ENCODE measurements at regions not wholly inside any gene's neighbourhood (a gene's known extent, or its start where the extent isn't known, plus 50 kb on each side); places are given as distances from the start of the nearest gene placed in this dataset.

GRCh38 chr21:35895598-35895997, 164.7 kb downstream of the SETD4 start:
- DNase-seq (ENCODE audit: low read depth), result no peak

DNA sequence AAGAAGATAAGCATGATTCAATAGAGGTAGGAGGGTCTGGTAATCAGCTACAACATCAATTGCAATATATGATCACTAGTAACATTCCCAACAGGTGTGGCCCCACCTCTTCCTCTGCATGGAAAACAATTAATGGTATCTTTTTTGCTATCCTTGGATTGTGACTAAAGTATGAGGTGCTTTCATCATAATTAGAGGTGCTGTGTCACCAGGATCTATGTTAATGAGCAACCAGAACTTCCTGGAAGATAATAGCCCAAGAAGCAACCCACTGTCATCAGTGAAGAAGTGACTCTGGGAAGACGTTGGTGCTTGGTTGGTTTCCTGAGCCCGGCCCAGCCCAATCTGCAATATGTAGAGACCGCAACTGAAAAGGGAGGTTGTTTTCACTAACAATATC, 167.2 kb downstream of the SETD4 start:
- no peak for DNase-seq (ENCODE audit: low read depth)

- no peak for DNase-seq (ENCODE audit: low read depth)
These were observed 173.4 kb downstream of the SETD4 start for GRCh38 chr21:35886887-35887286.

- DNase-seq (ENCODE audit: low read depth), result no peak
These were observed 174.3 kb downstream of the SETD4 start for GRCh38 chr21:35885942-35886541.

DNA sequence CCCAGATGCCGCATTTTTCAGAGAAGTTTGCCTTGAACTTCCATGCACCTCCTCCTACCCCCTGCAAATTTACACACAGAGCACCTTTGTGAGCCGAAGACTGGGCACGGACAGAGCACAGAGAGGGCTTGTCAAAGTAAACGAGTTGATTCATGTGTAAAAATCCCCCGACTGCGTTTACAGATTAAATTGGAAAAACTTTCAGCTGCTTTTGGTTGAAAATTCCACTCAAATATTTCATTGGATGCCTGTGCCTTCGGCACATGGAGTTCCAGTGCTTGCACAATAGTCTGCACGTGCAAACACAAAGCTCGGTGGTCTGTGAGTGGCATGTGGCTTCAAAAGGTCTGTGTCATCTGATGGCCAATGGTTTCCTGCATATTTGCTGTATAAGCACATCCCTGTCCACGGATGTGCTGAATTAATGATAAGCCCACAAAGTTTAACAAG, 177.5 kb downstream of the SETD4 start:
- no peak for DNase-seq (ENCODE audit: low read depth)

DNA sequence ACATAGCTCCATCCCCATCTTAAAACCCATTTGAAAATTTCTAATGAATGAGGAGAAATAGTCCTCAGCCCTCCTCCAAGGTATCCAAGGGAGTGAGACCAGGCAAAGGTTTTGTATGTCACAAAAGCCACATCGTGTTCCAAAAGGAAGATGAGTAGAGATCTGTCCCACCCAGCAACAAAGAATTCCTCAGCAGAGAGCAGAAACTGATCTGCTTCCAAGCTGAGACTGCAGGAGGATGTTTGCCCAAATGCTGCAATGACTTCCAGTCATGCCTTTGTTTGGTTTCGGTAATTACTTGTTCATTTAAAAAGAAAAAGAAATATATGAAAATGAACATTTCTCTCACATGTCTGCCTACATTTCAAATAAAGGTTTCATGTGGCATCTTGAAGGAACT, 186.9 kb downstream of the SETD4 start:
- no peak for DNase-seq (ENCODE audit: low read depth)

DNA sequence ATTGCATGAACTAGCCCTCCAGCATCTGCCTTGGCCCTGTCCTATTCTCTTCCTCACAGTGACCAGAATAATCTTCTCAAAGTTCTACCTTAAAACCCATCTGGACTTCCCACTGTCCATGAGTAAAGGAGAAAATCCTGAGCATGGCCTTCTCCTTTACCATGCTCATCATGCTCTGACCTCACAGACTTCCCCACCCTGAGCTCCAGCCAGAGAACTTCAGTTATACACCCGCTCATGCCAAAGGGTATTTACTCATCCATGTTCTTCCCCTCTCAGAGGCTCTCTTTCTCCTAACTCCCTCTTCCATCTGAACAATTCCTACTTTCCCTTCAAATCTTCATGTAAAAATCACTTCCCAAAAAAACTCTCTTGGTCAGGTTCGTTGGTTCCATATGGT, 188.4 kb downstream of the SETD4 start:
- no peak for DNase-seq (ENCODE audit: low read depth)

DNA sequence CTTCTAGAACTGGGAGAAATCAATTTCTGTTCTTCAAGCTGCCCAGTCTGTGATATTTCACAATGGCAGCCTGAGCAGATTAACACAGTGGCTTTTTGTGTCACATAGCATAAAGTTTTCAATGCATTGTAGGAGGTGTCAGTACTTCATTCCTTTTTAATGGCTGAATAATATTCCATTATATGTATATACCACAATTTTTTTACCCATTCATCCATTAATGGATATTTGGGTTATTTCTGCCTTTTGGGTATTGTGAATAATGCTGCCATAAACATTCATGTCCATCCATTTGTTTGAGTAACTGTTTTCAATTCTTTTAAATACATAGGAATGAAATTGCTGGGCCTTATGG, 191.5 kb downstream of the SETD4 start:
- DNase-seq (ENCODE audit: low read depth), result no peak

- no peak for DNase-seq (ENCODE audit: low read depth)
These were observed 192.1 kb downstream of the SETD4 start for GRCh38 chr21:35868005-35868868.

GRCh38 chr21:35864039-35864438, 196.3 kb downstream of the SETD4 start:
- DNase-seq (ENCODE audit: low read depth), result no peak

- DNase-seq (ENCODE audit: low read depth), result no peak
These were observed 197.4 kb downstream of the SETD4 start for GRCh38 chr21:35862969-35863368.

DNA sequence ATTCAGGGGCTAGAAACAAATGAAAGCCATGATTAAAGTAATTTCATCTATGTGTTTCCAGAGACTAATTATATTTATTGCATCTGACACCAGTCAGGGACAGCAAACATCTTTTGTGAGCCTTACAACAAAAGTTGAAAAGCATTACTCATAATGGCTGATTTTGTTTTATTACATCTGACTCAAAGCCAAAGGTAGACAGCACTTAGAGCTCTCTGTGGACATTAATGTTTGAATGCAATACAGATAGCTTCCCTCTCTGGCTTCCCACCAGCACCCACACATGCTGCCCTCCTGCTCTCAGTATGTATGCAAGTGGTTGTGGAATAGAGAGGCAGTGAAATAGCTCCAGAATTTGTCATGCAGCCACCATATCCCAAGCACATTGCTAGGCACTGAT, 198.7 kb downstream of the SETD4 start:
- DNase-seq (ENCODE audit: low read depth), result no peak

DNA sequence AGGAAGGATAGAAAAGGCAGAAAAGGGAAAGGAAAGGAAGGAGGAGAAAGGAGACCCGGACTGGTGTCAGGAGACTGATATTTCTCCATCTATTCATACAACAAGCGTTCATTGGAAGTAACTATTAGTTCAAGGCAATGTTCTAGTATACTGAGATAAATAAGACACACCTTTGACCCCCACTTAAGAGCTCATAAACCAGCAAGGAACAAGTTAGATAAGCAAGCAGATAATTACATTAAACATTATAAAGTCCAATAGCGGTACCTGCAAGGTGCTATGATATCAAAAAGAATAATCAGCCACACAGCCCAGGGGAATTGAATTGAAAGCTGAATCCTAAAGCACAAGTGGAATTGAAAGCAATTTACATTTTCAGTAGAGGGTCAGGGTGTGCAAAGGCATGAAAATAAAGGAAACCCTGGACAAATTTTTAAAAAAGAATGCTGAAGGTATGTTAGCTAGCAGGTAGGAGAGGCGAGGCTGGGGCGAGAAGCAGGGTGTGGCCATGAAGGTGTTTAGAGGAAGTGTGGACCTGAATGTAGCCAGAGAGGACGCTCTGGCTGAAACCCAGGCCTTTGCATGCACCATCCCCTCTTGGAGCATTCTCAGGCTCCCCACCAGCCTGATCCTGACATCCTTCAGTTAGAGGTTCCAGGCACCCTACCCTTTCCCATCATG, 200.0 kb downstream of the SETD4 start:
- no peak for DNase-seq (ENCODE audit: low read depth)

DNA sequence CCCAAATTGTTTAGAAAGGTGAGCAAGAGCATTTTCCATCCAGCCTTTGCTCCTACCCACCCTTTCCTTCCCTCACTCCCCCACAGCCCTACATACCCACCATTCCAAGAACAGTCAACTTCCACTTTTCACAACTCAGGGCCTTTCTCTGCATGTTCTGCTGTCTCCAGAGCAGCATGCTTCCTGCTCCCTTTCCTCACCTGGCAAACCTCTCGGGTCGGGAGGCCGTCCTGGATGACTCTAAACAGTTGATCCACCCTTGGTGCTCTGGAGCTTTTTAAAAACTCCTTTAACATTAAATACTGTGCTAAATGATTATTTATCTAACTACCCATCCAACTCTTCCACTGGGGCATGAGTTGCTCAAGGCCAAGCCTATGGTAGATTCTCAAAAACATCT, 200.6 kb downstream of the SETD4 start:
- no peak for DNase-seq (ENCODE audit: low read depth)

DNA sequence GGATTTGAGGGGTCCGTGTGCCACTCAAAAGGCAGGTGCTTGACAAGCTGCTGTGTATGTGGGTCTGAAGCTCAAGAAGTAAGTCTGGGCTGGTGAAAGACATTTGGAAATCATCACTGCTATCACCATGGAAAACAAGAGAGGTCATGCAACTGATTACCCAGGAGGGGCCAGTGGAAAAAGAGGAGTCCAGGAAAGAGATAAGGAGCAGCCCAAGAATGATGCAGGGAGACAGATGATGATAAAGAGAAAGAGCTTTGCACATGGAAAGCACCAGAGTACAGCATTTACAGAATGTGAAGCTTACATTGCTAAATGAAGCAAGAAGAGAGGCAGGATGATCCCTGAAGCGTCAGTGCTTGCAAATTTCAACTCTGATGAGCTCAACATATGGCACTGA, 203.2 kb downstream of the SETD4 start:
- no peak for DNase-seq (ENCODE audit: low read depth)

DNA sequence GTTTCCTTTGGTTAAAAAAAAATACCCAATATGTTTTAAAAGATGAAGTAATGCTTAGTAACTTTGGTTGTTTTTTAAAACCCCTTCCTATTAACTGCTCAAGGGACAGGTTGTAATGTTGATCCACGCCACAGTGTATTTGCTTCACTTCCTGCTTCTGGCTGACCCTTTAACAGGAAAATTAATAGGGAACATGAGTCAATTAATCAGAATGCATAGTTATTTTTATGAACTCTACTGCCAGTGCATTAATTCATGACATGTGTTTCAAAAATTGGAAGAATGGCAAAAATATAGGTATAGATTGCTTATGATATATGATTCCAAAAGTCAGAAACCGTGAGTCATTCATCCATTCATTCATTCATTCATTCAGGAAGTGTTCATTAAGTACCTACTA, 204.8 kb downstream of the SETD4 start:
- DNase-seq (ENCODE audit: low read depth), result no peak

GRCh38 chr21:35854281-35854680, 206.0 kb downstream of the SETD4 start:
- no peak for DNase-seq (ENCODE audit: low read depth)

GRCh38 chr21:35853321-35854239, 206.7 kb downstream of the SETD4 start:
- no peak for DNase-seq (ENCODE audit: low read depth)

GRCh38 chr21:35852820-35853219, 207.5 kb downstream of the SETD4 start:
- no peak for DNase-seq (ENCODE audit: low read depth)

GRCh38 chr21:35850542-35851103, 209.7 kb downstream of the SETD4 start:
- no peak for DNase-seq (ENCODE audit: low read depth)

DNA sequence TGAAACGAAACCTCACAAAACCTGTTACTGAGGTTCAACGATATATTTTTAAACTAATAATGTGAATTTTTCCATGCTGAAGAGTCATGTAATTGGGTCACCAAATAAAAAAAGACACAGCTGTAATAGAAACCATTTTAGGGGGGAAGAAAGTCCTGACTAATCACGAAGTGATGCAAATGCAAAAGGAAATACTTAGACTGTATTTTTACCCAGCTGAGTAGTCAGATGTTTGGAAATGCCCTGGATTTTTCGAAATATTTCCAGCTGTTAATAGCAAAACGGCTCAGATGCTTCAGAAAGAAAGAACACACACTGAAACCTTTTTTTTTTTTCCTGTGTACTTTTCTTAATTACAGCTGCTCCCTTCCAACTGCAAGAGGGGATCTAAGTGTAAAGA, 210.3 kb downstream of the SETD4 start:
- DNase-seq (ENCODE audit: low read depth), result peak; percentile 24

DNA sequence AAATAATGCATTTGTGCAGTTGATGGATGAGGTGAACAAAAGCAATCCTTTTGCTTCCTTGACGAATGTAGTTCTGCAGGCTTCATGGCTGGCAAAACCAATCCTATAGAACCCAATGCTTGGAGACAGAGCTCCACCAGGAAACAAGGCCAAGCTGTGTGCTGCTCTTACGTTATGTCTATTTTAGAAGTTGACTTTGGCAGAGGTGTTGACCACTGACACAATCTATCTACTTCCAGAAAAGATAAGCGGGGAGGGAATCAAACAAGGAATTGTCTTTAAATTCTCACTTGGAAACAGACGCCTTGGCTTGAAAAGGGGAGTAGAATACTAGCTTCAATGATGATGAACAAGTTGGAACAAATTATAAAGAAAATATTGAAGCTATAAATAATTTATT, 211.2 kb downstream of the SETD4 start:
- no peak for DNase-seq (ENCODE audit: low read depth)

Measured in fibroblast of the conjunctiva (primary cell).